Body of pancreas (tissue), 4 donors: ENCODE measurements at regions not wholly inside any gene's neighbourhood (a gene's known extent, or its start where the extent isn't known, plus 50 kb on each side); places are given as distances from the start of the nearest gene placed in this dataset.

ENCODE experiments used
- ATAC-seq: fragments of 150-250 bp; one replicate; pipeline ENCODE4 v1.9.1; 2016
- DNase-seq, 4 donors: peaks; one replicate each; pipeline ENCODE4 v3.0.0-alpha.2; 2019
- H3K27ac ChIP-seq, 4 donors: fragments of 200-600 bp; sonication (generic); 1 replicate in 3 of 4; 2 replicates in 1 of 4; pipeline versions ENCODE4 v1.5.1 to v1.6.1; 2016 to 2019; ENCODE audit warnings: mild to moderate bottlenecking in 1 of 4, mixed read lengths in 1 of 4, moderate library complexity in 1 of 4
- H3K27me3 ChIP-seq, 2 donors: fragments of 200-600 bp; sonication (generic); one replicate each; pipeline ENCODE4 v1.6.0; 2016; ENCODE audit warnings: mild to moderate bottlenecking in 1 of 2
- H3K36me3 ChIP-seq, 2 donors: fragments of 200-600 bp; sonication (generic); replicated peaks in 1 of 2; 2 replicates each; pipeline ENCODE4 v1.5.1; 2016; ENCODE audit warnings: low read depth in 2 of 2; ENCODE audit not compliant: insufficient read depth in 1 of 2
- H3K4me1 ChIP-seq: fragments of 200-600 bp; sonication (generic); one replicate; pipeline ENCODE4 v1.6.0; 2016
- H3K4me3 ChIP-seq, 2 donors: fragments of 200-600 bp; sonication (generic); 1 replicate in 1 of 2; 2 replicates in 1 of 2; pipeline ENCODE4 v1.5.1; 2016 to 2019
- H3K9me3 ChIP-seq, 3 donors: fragments of 200-600 bp; sonication (generic); 1 replicate in 2 of 3; 2 replicates in 1 of 3; pipeline ENCODE4 v1.5.1; 2016
- POLR2A ChIP-seq, 3 donors: fragments of 450-650 bp; IDR thresholded peaks; one replicate each; pipeline ENCODE4 v1.6.1; 2016; ENCODE audit warnings: antibody characterized with exemption in 3 of 3, mild to moderate bottlenecking in 2 of 3
- WGBS, 2 donors: methylation state at CpG; one replicate each; pipeline ENCODE4 v1.1.5; 2017; 5-methylcytosine and 5-hydroxymethylcytosine counted together
- intact Hi-C: fragments of 100-400 bp; cut with DNase I; formaldehyde crosslinking; loops from one replicate; pipeline ENCODE4 v1.15.1; 2023
- TF ChIP-seq, protein P1 (sequence below), 7 experiments: fragments of 450-650 bp in 4 of 7; fragments of 200-600 bp in 3 of 7; sonication (generic) in 3 of 7; IDR thresholded peaks; one replicate each; pipeline ENCODE4 v1.5.1; 2016 to 2019; ENCODE audit warnings: antibody characterized with exemption in 7 of 7

DNA sequence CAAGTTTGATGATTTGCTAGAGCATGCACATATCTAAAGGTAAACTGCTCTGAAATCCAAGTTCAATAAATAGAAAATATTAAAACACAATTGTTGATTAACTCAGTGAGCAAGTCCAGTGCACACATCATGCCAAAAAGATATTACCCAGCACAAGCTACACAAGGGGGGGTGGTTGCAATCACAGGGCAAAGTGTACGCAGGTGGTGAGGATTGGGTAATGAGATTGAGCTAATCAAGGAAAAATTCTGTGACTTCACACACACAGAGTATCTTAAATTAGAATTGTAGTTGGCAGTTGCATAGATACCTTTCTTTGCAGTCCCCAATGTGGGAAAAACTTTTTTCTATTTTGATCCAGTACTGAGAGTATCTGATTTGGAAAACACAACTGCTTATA, 156.1 kb upstream of the NTRK2 start:
- Histone ChIP-seq H3K9me3 (no peaks in the 10 kb centered on the region), H3K27ac (peak overlapping the region in 3 of 4 donors; percentile 46 to 59 (median 48)), H3K36me3 (no peaks in the 10 kb centered on the region), H3K4me3 (no peak overlapping the region), H3K4me1 (peaks cover 20% of the 10 kb centered on the region), H3K27me3 (no peaks in the 10 kb centered on the region)
- DNase-seq (peak; percentile 51 to 82 (median 61)), ATAC-seq (peak; percentile 94)
- intact Hi-C loops = no loop called here
- WGBS, 2 donors = 13 to 37% methylated on average over 1 of the region's 1 CpG
- no peak for TF ChIP-seq POLR2A (IDR thresholded peaks at IDR 0.05)
- TF ChIP-seq, protein P1, sequence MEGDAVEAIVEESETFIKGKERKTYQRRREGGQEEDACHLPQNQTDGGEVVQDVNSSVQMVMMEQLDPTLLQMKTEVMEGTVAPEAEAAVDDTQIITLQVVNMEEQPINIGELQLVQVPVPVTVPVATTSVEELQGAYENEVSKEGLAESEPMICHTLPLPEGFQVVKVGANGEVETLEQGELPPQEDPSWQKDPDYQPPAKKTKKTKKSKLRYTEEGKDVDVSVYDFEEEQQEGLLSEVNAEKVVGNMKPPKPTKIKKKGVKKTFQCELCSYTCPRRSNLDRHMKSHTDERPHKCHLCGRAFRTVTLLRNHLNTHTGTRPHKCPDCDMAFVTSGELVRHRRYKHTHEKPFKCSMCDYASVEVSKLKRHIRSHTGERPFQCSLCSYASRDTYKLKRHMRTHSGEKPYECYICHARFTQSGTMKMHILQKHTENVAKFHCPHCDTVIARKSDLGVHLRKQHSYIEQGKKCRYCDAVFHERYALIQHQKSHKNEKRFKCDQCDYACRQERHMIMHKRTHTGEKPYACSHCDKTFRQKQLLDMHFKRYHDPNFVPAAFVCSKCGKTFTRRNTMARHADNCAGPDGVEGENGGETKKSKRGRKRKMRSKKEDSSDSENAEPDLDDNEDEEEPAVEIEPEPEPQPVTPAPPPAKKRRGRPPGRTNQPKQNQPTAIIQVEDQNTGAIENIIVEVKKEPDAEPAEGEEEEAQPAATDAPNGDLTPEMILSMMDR (IDR thresholded peaks at IDR 0.05) = no peak

DNA sequence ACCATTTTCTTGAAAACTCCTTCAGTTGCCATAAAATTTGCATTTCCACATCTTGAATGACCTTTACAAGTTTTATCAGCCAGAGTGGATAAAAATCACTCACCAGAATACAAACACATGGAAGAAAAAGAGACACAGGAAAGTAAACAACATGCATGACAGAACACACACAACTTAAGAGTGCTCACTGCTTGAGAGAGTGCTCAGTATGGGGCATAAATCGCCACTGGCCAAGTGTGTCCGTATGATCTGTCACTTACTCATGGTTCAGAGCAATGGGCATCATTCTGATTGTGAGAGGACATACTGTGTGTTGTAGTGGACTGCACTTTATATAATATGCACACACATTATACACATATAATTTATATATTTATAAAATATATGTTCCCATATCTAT, 155.6 kb upstream of the NTRK2 start:
- TF ChIP-seq, protein P1 (IDR thresholded peaks at IDR 0.05) = no peak
- Histone ChIP-seq H3K9me3 (no peaks in the 10 kb centered on the region), H3K4me3 (no peak overlapping the region), H3K4me1 (peaks cover 20% of the 10 kb centered on the region), H3K36me3 (no peaks in the 10 kb centered on the region), H3K27ac (peak overlapping the region in 3 of 4 donors; percentile 42 to 59 (median 48)), H3K27me3 (no peaks in the 10 kb centered on the region)
- intact Hi-C loops = no loop called here
- DNase-seq (no peak), ATAC-seq (peak; percentile 47)
- whole genome bisulfite sequencing, 2 donors = 24 to 30% methylated on average over 2 of the region's 2 CpGs

DNA sequence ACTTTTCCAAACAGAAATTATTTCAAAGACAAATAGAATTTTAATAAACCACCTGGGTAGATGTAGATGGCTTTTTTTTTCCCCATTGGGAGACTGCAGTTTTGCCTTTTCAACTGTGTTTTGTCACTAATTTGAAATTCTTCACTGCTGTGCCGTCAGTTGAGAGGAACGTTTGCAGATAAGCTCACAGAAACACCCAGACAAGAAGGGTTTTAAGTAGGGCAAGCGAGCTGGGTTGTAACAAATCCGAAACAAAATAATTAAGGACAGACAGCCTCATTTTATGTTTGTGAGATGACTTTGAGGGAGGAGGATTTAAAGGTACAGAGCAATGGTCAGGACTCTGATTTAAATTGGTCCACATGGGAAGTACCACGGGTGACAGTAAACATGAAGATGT, 155.1 kb upstream of the NTRK2 start:
- intact Hi-C loops = no loop called here
- DNase-seq = no peak
- Histone ChIP-seq H3K9me3 (no peaks in the 10 kb centered on the region), H3K4me1 (peaks cover 20% of the 10 kb centered on the region), H3K27me3 (no peaks in the 10 kb centered on the region), H3K36me3 (no peaks in the 10 kb centered on the region), H3K27ac (peak overlapping the region in 1 of 4 donors; percentile 59), H3K4me3 (no peak overlapping the region)
- WGBS, 2 donors = 33 to 36% methylated on average over 5 of the region's 5 CpGs
- TF ChIP-seq POLR2A (IDR thresholded peaks at IDR 0.05) = no peak
- TF ChIP-seq, protein P1 (IDR thresholded peaks at IDR 0.05) = no peak
- no peak for ATAC-seq

DNA sequence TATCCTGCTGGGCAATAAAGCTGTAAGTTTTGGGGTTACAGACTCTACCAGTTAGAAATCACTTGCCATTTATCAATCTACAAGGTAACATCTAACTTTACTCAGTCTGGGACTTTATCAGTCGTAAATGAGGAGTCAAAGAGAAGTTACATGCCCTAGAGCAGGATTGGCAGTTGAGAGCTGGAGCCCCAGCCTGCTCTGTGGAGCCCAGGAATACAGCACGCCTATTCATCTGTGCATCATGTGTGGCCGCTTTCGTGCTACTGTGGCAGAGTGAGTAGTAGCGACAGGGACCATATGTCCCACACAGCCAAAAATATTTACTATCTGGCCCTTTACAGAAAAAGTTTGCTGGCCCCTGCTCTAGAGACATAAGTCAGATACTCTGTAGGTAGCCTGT, 152.5 kb upstream of the NTRK2 start:
- DNase-seq (no peak), ATAC-seq (no peak)
- Histone ChIP-seq H3K9me3 (no peaks in the 10 kb centered on the region), H3K36me3 (no peaks in the 10 kb centered on the region), H3K4me1 (peaks cover 20% of the 10 kb centered on the region), H3K27me3 (no peaks in the 10 kb centered on the region), H3K4me3 (no peak overlapping the region), H3K27ac (no peak overlapping the region)
- intact Hi-C loops = no loop called here
- WGBS, 2 donors = 89% methylated on average over 5 of the region's 5 CpGs
- no peak for TF ChIP-seq POLR2A (IDR thresholded peaks at IDR 0.05)
- TF ChIP-seq, protein P1 (IDR thresholded peaks at IDR 0.05) = no peak

DNA sequence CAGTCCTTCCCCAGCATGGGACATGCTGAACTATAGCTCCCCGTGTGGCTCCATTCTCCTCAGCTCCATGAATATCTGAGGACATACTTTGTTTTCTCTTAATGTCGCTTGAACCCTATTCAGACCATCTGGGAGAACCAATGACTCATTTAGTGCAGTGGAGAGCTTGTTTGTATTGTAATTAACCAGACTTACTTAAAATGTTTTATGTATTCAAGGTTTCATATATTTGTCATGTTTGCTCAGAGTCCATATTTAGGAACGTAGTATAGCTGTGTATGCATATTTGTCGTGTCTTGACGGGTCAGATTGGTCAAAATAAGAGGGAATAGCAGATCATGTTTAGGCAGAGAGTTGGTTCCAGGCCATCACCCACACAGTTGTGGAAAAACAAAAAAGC, 150.1 kb upstream of the NTRK2 start:
- Histone ChIP-seq H3K4me1 (peaks cover 3% of the 10 kb centered on the region), H3K27me3 (no peaks in the 10 kb centered on the region), H3K9me3 (no peaks in the 10 kb centered on the region), H3K4me3 (no peak overlapping the region), H3K36me3 (no peaks in the 10 kb centered on the region), H3K27ac (no peak overlapping the region)
- TF ChIP-seq POLR2A (IDR thresholded peaks at IDR 0.05) = no peak
- TF ChIP-seq, protein P1 (IDR thresholded peaks at IDR 0.05) = no peak
- ATAC-seq (no peak), DNase-seq (no peak)
- intact Hi-C loops = no loop called here
- 77 to 82% methylated on average over 5 of the region's 5 CpGs for WGBS, 2 donors
